22Rv1 (cell line): ENCODE measurements at regions not wholly inside any gene's neighbourhood (a gene's known extent, or its start where the extent isn't known, plus 50 kb on each side); places are given as distances from the start of the nearest gene placed in this dataset.

ENCODE experiments used
- H3K27ac ChIP-seq: fragments of 450-650 bp; 2 replicates; pipeline ENCODE4 v1.5.1; 2017
- CTCF ChIP-seq: fragments of 450-650 bp; IDR thresholded peaks from 2 replicates; pipeline ENCODE4 v1.5.1; 2017; ENCODE audit warnings: mild to moderate bottlenecking
- ZFX ChIP-seq: fragments of 450-650 bp; IDR thresholded peaks from 2 replicates; pipeline ENCODE4 v1.6.1; 2017; ENCODE audit warnings: antibody characterized with exemption, borderline replicate concordance

GRCh38 chr11:87417951-87418350 is 380.2 kb downstream of the TMEM135 start:
- H3K27ac ChIP-seq, result no peak overlapping the region
- TF ChIP-seq CTCF (no peak), ZFX (no peak)

GRCh38 chr11:87405843-87406242 is 368.1 kb downstream of the TMEM135 start:
- TF ChIP-seq CTCF (no peak), ZFX (no peak)
- H3K27ac ChIP-seq, result no peak overlapping the region

- no peak for TF ChIP-seq ZFX
- no peak for TF ChIP-seq CTCF
- no peak overlapping the region for H3K27ac ChIP-seq
Observed at GRCh38 chr11:87405356-87405755, 367.6 kb downstream of the TMEM135 start.

GRCh38 chr11:87401653-87402052 is 363.9 kb downstream of the TMEM135 start:
- no peak overlapping the region for H3K27ac ChIP-seq
- TF ChIP-seq CTCF, result no peak
- TF ChIP-seq ZFX, result no peak

- H3K27ac ChIP-seq, result no peak overlapping the region
- no peak for TF ChIP-seq CTCF
- no peak for TF ChIP-seq ZFX
Observed at GRCh38 chr11:87399341-87399740, 361.6 kb downstream of the TMEM135 start.

- no peak for TF ChIP-seq CTCF
- TF ChIP-seq ZFX, result no peak
- H3K27ac ChIP-seq, result no peak overlapping the region
Observed at GRCh38 chr11:87398931-87399330, 361.2 kb downstream of the TMEM135 start.

- TF ChIP-seq CTCF, result no peak
- TF ChIP-seq ZFX, result no peak
- no peak overlapping the region for H3K27ac ChIP-seq
Observed at GRCh38 chr11:87397011-87397865, 359.5 kb downstream of the TMEM135 start.
